ENCODE measurements at regions not wholly inside any gene's neighbourhood (a gene's known extent, or its start where the extent isn't known, plus 50 kb on each side); places are given as distances from the start of the nearest gene placed in this dataset.

- DNase-seq (ENCODE audit: low read depth) = peak; percentile 57
- TF ChIP-seq, protein P1, sequence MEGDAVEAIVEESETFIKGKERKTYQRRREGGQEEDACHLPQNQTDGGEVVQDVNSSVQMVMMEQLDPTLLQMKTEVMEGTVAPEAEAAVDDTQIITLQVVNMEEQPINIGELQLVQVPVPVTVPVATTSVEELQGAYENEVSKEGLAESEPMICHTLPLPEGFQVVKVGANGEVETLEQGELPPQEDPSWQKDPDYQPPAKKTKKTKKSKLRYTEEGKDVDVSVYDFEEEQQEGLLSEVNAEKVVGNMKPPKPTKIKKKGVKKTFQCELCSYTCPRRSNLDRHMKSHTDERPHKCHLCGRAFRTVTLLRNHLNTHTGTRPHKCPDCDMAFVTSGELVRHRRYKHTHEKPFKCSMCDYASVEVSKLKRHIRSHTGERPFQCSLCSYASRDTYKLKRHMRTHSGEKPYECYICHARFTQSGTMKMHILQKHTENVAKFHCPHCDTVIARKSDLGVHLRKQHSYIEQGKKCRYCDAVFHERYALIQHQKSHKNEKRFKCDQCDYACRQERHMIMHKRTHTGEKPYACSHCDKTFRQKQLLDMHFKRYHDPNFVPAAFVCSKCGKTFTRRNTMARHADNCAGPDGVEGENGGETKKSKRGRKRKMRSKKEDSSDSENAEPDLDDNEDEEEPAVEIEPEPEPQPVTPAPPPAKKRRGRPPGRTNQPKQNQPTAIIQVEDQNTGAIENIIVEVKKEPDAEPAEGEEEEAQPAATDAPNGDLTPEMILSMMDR (IDR thresholded peaks at IDR 0.05; ENCODE audit: control insufficient read depth, insufficient read depth, low read depth, low read length, missing control alignments) = no peak
- H3K4me3 ChIP-seq (ENCODE audit: control insufficient read depth, low read depth, low read length) = no peak overlapping the region
These were observed 58.7 kb upstream of the PRR16 start for GRCh38 chr5:120405286-120405864.

DNA sequence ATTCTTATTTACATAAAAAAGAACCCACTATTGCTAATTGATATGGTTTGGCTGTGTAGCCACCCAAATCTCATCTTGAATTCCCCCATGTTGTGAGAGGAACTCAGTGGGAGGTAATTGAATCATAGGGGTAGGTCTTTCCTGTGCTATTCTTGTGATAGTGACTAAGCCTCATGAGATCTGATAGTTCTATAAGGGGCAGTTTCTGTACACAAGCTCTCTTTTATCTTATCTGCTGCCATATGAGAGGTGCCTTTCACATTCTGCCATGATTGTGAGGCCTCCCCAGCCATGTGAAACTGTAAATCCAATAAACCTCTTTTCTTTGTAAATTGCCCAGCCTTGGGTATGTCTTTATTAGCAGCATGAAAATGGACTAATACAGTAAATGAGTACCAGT is 58.2 kb upstream of the PRR16 start:
- DNase-seq (ENCODE audit: low read depth) = no peak
- TF ChIP-seq, protein P1 (IDR thresholded peaks at IDR 0.05; ENCODE audit: control insufficient read depth, insufficient read depth, low read depth, low read length, missing control alignments) = no peak
- no peak overlapping the region for H3K4me3 ChIP-seq (ENCODE audit: control insufficient read depth, low read depth, low read length)

DNA sequence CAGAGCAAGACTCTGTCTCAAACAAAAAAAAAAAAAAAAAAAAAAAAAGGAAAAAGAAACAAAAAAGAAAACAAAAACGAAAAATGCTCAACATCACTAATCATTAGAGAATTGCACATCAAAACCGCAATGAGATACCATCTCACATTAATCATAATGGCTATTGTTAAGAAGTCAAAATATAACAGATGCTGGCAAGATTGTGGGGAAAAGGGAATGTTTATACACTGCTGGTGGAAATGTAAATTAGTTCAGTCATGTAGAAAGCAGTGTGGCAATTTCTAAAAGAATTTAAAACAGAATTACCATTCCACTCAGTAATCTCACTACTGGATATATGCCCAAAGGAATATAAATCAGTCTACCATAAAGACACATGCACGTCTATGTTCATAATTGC is 50.4 kb upstream of the PRR16 start:
- TF ChIP-seq, protein P1 (IDR thresholded peaks at IDR 0.05; ENCODE audit: control insufficient read depth, insufficient read depth, low read depth, low read length, missing control alignments) = no peak
- no peak overlapping the region for H3K4me3 ChIP-seq (ENCODE audit: control insufficient read depth, low read depth, low read length)
- DNase-seq (ENCODE audit: low read depth) = no peak

Data from AG09309 (cell line).